ENCODE measurements at regions not wholly inside any gene's neighbourhood (a gene's known extent, or its start where the extent isn't known, plus 50 kb on each side); places are given as distances from the start of the nearest gene placed in this dataset.

GRCh38 chr11:113529606-113530005 lies 54.4 kb upstream of the DRD2 start:
- peaks cover 38% of the 10 kb centered on the region for H3K27me3 Mint-ChIP-seq
- H3K27ac Mint-ChIP-seq (ENCODE audit: low read depth), result no peak overlapping the region
- ATAC-seq (replicated peaks; ENCODE audit: extremely low read depth, poor library complexity, severe bottlenecking), result no peak

GRCh38 chr11:113528982-113529381 lies 53.8 kb upstream of the DRD2 start:
- ATAC-seq (replicated peaks; ENCODE audit: extremely low read depth, poor library complexity, severe bottlenecking), result no peak
- H3K4me1 Mint-ChIP-seq, result no peaks in the 10 kb centered on the region

More at GRCh38 chr11:113529606-113530005, 54.4 kb upstream of the DRD2 start:
- no peaks in the 10 kb centered on the region for H3K9me3 Mint-ChIP-seq
- no peak overlapping the region for H3K4me3 Mint-ChIP-seq
- H3K36me3 Mint-ChIP-seq (ENCODE audit: insufficient read depth), result peaks cover 1% of the 10 kb centered on the region
- no peaks in the 10 kb centered on the region for H3K4me1 Mint-ChIP-seq
- DNase-seq (ENCODE audit: low spot score in 2 of 2), result no peak

DNA sequence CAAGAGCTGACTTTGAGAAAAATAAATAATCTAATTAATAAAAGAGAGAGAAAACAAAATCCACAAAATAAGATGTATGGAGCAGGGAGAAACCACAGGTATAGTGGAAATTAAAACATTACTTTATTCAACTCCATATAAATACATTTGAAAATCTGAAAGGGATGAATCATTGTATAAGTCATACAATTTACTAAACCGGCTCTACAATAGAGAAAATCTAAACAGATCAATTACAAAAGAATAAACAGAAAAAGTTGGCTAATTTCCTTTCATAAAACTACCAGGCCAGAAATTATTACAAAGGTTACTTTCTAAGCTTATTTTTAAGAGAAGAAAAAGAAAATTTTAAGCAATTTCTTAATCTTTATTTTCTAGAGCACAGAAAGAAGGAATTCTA lies 51.3 kb upstream of the DRD2 start:
- Mint-ChIP-seq H3K27me3 (peaks cover 37% of the 10 kb centered on the region), H3K4me1 (no peaks in the 10 kb centered on the region), H3K27ac (ENCODE audit: low read depth) (no peak overlapping the region), H3K36me3 (ENCODE audit: insufficient read depth) (peaks cover 3% of the 10 kb centered on the region), H3K9me3 (no peaks in the 10 kb centered on the region), H3K4me3 (no peak overlapping the region)
- ATAC-seq (replicated peaks; ENCODE audit: extremely low read depth, poor library complexity, severe bottlenecking) (no peak), DNase-seq (ENCODE audit: low spot score in 2 of 2) (no peak)

More at GRCh38 chr11:113528982-113529381, 53.8 kb upstream of the DRD2 start:
- H3K36me3 Mint-ChIP-seq (ENCODE audit: insufficient read depth), result peaks cover 1% of the 10 kb centered on the region
- no peak overlapping the region for H3K4me3 Mint-ChIP-seq
- no peak overlapping the region for H3K27ac Mint-ChIP-seq (ENCODE audit: low read depth)
- H3K27me3 Mint-ChIP-seq, result peaks cover 37% of the 10 kb centered on the region
- no peaks in the 10 kb centered on the region for H3K9me3 Mint-ChIP-seq
- no peak for DNase-seq (ENCODE audit: low spot score in 2 of 2)
